ENCODE measurements at regions not wholly inside any gene's neighbourhood (a gene's known extent, or its start where the extent isn't known, plus 50 kb on each side); places are given as distances from the start of the nearest gene placed in this dataset.

DNA sequence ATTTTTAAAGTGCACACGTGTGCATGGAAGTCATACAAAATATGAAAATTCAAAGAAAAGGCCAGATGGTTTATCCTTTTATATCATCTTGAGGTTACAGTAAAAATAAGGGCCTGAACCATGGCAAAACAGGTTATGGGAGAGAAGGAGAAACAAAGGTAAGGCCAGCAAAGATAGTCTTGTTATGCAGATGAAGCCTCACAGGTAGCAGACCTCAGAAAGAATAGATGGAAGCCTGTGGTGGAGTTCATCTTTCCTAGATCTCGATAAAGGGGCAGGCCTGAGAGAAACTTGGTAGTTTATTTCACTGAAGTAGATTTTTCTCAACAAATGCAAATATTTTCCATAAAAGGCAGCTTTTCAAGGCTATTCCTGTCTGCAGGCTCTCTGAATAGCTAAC is 693.8 kb downstream of the KHDRBS2 start:
- TF ChIP-seq, protein P1, sequence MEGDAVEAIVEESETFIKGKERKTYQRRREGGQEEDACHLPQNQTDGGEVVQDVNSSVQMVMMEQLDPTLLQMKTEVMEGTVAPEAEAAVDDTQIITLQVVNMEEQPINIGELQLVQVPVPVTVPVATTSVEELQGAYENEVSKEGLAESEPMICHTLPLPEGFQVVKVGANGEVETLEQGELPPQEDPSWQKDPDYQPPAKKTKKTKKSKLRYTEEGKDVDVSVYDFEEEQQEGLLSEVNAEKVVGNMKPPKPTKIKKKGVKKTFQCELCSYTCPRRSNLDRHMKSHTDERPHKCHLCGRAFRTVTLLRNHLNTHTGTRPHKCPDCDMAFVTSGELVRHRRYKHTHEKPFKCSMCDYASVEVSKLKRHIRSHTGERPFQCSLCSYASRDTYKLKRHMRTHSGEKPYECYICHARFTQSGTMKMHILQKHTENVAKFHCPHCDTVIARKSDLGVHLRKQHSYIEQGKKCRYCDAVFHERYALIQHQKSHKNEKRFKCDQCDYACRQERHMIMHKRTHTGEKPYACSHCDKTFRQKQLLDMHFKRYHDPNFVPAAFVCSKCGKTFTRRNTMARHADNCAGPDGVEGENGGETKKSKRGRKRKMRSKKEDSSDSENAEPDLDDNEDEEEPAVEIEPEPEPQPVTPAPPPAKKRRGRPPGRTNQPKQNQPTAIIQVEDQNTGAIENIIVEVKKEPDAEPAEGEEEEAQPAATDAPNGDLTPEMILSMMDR (IDR thresholded peaks at IDR 0.05): no peak
- WGBS (ENCODE audit: insufficient coverage): 63% methylated on average over 1 of the region's 2 CpGs

DNA sequence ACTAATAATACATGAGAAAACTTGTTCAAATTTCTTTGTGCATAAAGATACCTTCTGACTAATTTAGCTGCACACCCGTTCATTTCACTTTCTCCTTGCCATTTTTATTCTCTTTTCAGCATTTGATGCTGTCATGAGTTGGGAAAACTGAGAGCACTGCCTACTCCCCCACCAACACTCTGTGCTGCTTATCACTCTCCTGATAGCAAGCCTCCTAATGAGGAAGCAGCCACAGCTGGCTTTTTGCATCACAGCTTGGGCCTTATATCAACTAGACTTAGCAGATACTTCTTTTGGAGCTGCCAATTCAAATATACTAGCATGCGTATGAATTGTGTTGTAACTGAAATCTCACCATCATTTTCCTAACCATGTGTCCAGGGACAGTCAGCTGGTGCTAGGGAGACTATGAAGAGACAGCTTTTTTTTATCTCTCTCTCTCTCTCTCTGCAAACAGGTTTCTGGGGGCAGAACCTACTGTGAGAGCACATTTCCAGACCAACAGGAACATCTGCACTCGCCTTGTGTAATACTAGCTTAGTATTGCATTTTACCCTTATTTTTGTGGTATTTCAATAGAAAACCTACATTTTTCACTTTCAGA is 699.0 kb downstream of the KHDRBS2 start:
- ATAC-seq (no peak), DNase-seq (no peak)
- Mint-ChIP-seq H3K9me3 (peaks cover 6 to 8% of the 10 kb centered on the region in 2 donors), H3K4me3 (no peak overlapping the region), H3K4me1 (no peaks in the 10 kb centered on the region), H3K36me3 (peaks cover 20% of the 10 kb centered on the region), H3K27me3 (ENCODE audit: low read depth in 2 of 2) (no peaks in the 10 kb centered on the region), H3K27ac (no peak overlapping the region)
- TF ChIP-seq, protein P1 (IDR thresholded peaks at IDR 0.05): no peak
- H3K4me1 ChIP-seq (ENCODE audit: control insufficient read depth, insufficient read depth, low read length): no peaks in the 10 kb centered on the region
- WGBS (ENCODE audit: insufficient coverage): 72% methylated on average over 2 of the region's 3 CpGs
- peaks cover 2% of the 10 kb centered on the region for H3K9me3 ChIP-seq (ENCODE audit: control insufficient read depth, insufficient read depth, low read length)
- H3K27ac ChIP-seq (ENCODE audit: low read length): no peak overlapping the region
- intact Hi-C loops (cut with micrococcal nuclease): no loop called here
- no peaks in the 10 kb centered on the region for H3K27me3 ChIP-seq (ENCODE audit: control insufficient read depth, insufficient read depth, low read length)
- H3K36me3 ChIP-seq (ENCODE audit: control insufficient read depth, insufficient read depth, low read length): no peaks in the 10 kb centered on the region
- no peak overlapping the region for H3K4me3 ChIP-seq (ENCODE audit: low read length)

More for the DNA sequence above, 693.8 kb downstream of the KHDRBS2 start:
- H3K9me3 Mint-ChIP-seq: peaks cover 6 to 12% of the 10 kb centered on the region in 2 donors
- DNase-seq (no peak), ATAC-seq (no peak)
- Histone ChIP-seq H3K27me3 (ENCODE audit: control insufficient read depth, insufficient read depth, low read length) (no peaks in the 10 kb centered on the region), H3K4me3 (ENCODE audit: low read length) (no peak overlapping the region), H3K4me1 (ENCODE audit: control insufficient read depth, insufficient read depth, low read length) (no peaks in the 10 kb centered on the region), H3K9me3 (ENCODE audit: control insufficient read depth, insufficient read depth, low read length) (peaks cover 3% of the 10 kb centered on the region), H3K27ac (ENCODE audit: low read length) (no peak overlapping the region), H3K36me3 (ENCODE audit: control insufficient read depth, insufficient read depth, low read length) (no peaks in the 10 kb centered on the region)
- H3K27ac Mint-ChIP-seq: no peak overlapping the region
- intact Hi-C loops (cut with micrococcal nuclease): no loop called here
- H3K4me1 Mint-ChIP-seq: no peaks in the 10 kb centered on the region
- no peaks in the 10 kb centered on the region for H3K27me3 Mint-ChIP-seq (ENCODE audit: low read depth in 2 of 2)
- peaks cover 22% of the 10 kb centered on the region for H3K36me3 Mint-ChIP-seq
- no peak overlapping the region for H3K4me3 Mint-ChIP-seq

DNA sequence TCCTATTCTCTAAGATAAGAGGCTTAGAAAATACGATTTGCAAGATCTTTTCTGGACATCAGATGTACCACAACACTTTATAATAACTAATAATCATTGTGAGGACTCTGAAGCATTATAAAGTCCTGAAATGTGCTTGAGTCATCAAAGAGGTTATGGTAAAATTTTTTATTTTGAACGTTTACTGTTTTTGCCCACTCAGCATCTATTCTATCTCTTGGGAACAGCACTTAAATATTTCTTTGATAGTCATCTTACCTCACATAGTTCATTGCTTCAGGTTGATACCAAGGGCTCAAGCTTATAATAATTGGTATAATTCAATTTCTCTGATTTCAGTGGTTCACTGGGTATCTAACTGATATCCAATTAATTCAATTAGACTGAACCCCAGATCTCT is 700.5 kb downstream of the KHDRBS2 start:
- no peaks in the 10 kb centered on the region for H3K4me1 ChIP-seq (ENCODE audit: control insufficient read depth, insufficient read depth, low read length)
- intact Hi-C loops (cut with micrococcal nuclease): no loop called here
- TF ChIP-seq, protein P1 (IDR thresholded peaks at IDR 0.05): no peak
- H3K9me3 Mint-ChIP-seq: peaks cover 5 to 7% of the 10 kb centered on the region in 2 donors
- peaks cover 4% of the 10 kb centered on the region for H3K9me3 ChIP-seq (ENCODE audit: control insufficient read depth, insufficient read depth, low read length)
- H3K27ac Mint-ChIP-seq: no peak overlapping the region
- no peaks in the 10 kb centered on the region for H3K27me3 ChIP-seq (ENCODE audit: control insufficient read depth, insufficient read depth, low read length)
- no peak overlapping the region for H3K27ac ChIP-seq (ENCODE audit: low read length)
- H3K4me1 Mint-ChIP-seq: no peaks in the 10 kb centered on the region
- WGBS (ENCODE audit: insufficient coverage): no CpG with 5 or more reads among the region's 2 CpGs
- no peaks in the 10 kb centered on the region for H3K27me3 Mint-ChIP-seq (ENCODE audit: low read depth in 2 of 2)
- DNase-seq: no peak
- no peak for ATAC-seq
- no peaks in the 10 kb centered on the region for H3K36me3 ChIP-seq (ENCODE audit: control insufficient read depth, insufficient read depth, low read length)
- H3K4me3 Mint-ChIP-seq: no peak overlapping the region
- no peak overlapping the region for H3K4me3 ChIP-seq (ENCODE audit: low read length)
- H3K36me3 Mint-ChIP-seq: peaks cover 10% of the 10 kb centered on the region

DNA sequence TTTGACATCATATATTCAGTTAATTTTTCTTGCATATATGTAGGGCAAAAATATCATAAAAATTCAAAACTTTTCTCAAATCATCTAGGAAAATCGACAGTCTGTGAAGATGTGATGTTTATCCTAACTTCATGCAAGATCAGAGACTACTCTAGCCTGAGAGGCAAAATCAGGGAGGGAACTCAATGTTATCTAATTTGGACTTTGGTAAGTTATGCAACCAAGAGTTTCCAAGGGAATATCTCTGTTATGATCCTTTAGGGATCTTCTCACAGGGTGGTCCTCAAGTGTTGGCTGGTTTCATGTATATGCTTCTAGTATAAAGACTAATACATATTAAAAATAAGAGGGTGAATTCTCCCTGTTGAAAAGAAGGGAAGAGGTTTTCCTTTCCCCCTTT is 723.9 kb downstream of the KHDRBS2 start:
- no peaks in the 10 kb centered on the region for H3K4me1 ChIP-seq (ENCODE audit: control insufficient read depth, insufficient read depth, low read length)
- TF ChIP-seq, protein P1 (IDR thresholded peaks at IDR 0.05): no peak
- DNase-seq (no peak), ATAC-seq (no peak)
- H3K4me1 Mint-ChIP-seq: no peaks in the 10 kb centered on the region
- no peaks in the 10 kb centered on the region for H3K27me3 Mint-ChIP-seq (ENCODE audit: low read depth in 2 of 2)
- peaks cover 37% of the 10 kb centered on the region for H3K36me3 Mint-ChIP-seq
- intact Hi-C loops (cut with micrococcal nuclease): no loop called here
- H3K36me3 ChIP-seq (ENCODE audit: control insufficient read depth, insufficient read depth, low read length): no peaks in the 10 kb centered on the region
- 80% methylated on average over 1 of the region's 1 CpG for WGBS (ENCODE audit: insufficient coverage)
- H3K9me3 Mint-ChIP-seq: peaks cover 26 to 59% of the 10 kb centered on the region in 2 donors
- no peak overlapping the region for H3K4me3 Mint-ChIP-seq
- no peak overlapping the region for H3K4me3 ChIP-seq (ENCODE audit: low read length)
- no peak overlapping the region for H3K27ac ChIP-seq (ENCODE audit: low read length)
- H3K27ac Mint-ChIP-seq: no peak overlapping the region
- no peaks in the 10 kb centered on the region for H3K27me3 ChIP-seq (ENCODE audit: control insufficient read depth, insufficient read depth, low read length)
- H3K9me3 ChIP-seq (ENCODE audit: control insufficient read depth, insufficient read depth, low read length): peaks cover 11% of the 10 kb centered on the region

Data from natural killer cell (primary cell).